ENCODE measurements at regions not wholly inside any gene's neighbourhood (a gene's known extent, or its start where the extent isn't known, plus 50 kb on each side); places are given as distances from the start of the nearest gene placed in this dataset.

GRCh38 chr13:24012648-24013047 lies 115.3 kb upstream of the C1QTNF9B start:
- no peak for DNase-seq

GRCh38 chr13:24013189-24013588 lies 115.9 kb upstream of the C1QTNF9B start:
- DNase-seq: no peak

GRCh38 chr13:24016046-24016445 lies 118.7 kb upstream of the C1QTNF9B start:
- DNase-seq: no peak

- DNase-seq: no peak
Measured at GRCh38 chr13:24022568-24022967, 125.3 kb upstream of the C1QTNF9B start.

- no peak for DNase-seq
Measured at GRCh38 chr13:24023073-24023472, 125.8 kb upstream of the C1QTNF9B start.

GRCh38 chr13:24027494-24027893 lies 130.2 kb upstream of the C1QTNF9B start:
- DNase-seq: no peak

- DNase-seq: no peak
Measured at GRCh38 chr13:24032252-24032651, 128.3 kb upstream of the SPATA13 start.

GRCh38 chr13:24032674-24033073 lies 127.8 kb upstream of the SPATA13 start:
- no peak for DNase-seq

- DNase-seq: no peak
Measured at GRCh38 chr13:24033527-24034302, 126.8 kb upstream of the SPATA13 start.

GRCh38 chr13:24035411-24035810 lies 125.1 kb upstream of the SPATA13 start:
- no peak for DNase-seq

GRCh38 chr13:24036115-24036514 lies 124.4 kb upstream of the SPATA13 start:
- DNase-seq: no peak

GRCh38 chr13:24038405-24038804 lies 122.1 kb upstream of the SPATA13 start:
- DNase-seq: no peak

- DNase-seq: no peak
Measured at GRCh38 chr13:24038841-24039330, 121.6 kb upstream of the SPATA13 start.

- no peak for DNase-seq
Measured at GRCh38 chr13:24039621-24040475, 120.7 kb upstream of the SPATA13 start.

- no peak for DNase-seq
Measured at GRCh38 chr13:24040835-24041234, 119.7 kb upstream of the SPATA13 start.

- DNase-seq: no peak
Measured at GRCh38 chr13:24041651-24042225, 118.8 kb upstream of the SPATA13 start.

- DNase-seq: no peak
Measured at GRCh38 chr13:24042710-24043440, 117.6 kb upstream of the SPATA13 start.

GRCh38 chr13:24043590-24044350 lies 116.8 kb upstream of the SPATA13 start:
- no peak for DNase-seq

- no peak for DNase-seq
Measured at GRCh38 chr13:24045597-24045996, 114.9 kb upstream of the SPATA13 start.

GRCh38 chr13:24050292-24050711 lies 110.2 kb upstream of the SPATA13 start:
- no peak for DNase-seq

GRCh38 chr13:24050796-24051715 lies 109.5 kb upstream of the SPATA13 start:
- no peak for DNase-seq

Data from NCI-H524 treated with DMSO at 0.1 percent for 48 hours (cell line).